Karpas-422 (cell line): ENCODE measurements at regions not wholly inside any gene's neighbourhood (a gene's known extent, or its start where the extent isn't known, plus 50 kb on each side); places are given as distances from the start of the nearest gene placed in this dataset.

Experiments used
- DNase-seq: peaks from one replicate; pipeline ENCODE4 v3.0.0-alpha.2; 2015
- H2AFZ ChIP-seq: fragments of 200-600 bp; sonication (generic); 2 replicates; pipeline ENCODE4 v1.6.1; 2014; ENCODE audit warnings: antibody characterized with exemption, low read length, mixed read lengths
- H3K27ac ChIP-seq: fragments of 200-600 bp; sonication (generic); 2 replicates; pipeline ENCODE4 v1.5.1; 2014; ENCODE audit warnings: mild to moderate bottlenecking, low read length, moderate library complexity
- H3K27me3 ChIP-seq: fragments of 200-600 bp; sonication (generic); 2 replicates; pipeline ENCODE4 v1.6.1; 2014; ENCODE audit warnings: low read length, mixed read lengths
- H3K36me3 ChIP-seq: fragments of 200-600 bp; sonication (generic); 2 replicates; pipeline ENCODE4 v1.6.1; 2014; ENCODE audit warnings: low read length, mixed read lengths; ENCODE audit not compliant: insufficient read depth
- H3K4me1 ChIP-seq: fragments of 200-600 bp; sonication (generic); 2 replicates; pipeline ENCODE4 v1.6.1; 2014; ENCODE audit warnings: mild to moderate bottlenecking, low read length, mixed read lengths
- H3K4me2 ChIP-seq: fragments of 200-600 bp; sonication (generic); 2 replicates; pipeline ENCODE4 v1.6.1; 2014; ENCODE audit warnings: low read length, low read depth, mild to moderate bottlenecking; ENCODE audit not compliant: poor library complexity, severe bottlenecking
- H3K4me3 ChIP-seq: fragments of 200-600 bp; sonication (generic); 2 replicates; pipeline ENCODE4 v1.5.1; 2014; ENCODE audit warnings: mild to moderate bottlenecking, antibody characterized with exemption, low read length, mixed read lengths
- H3K79me2 ChIP-seq: fragments of 200-600 bp; sonication (generic); 2 replicates; pipeline ENCODE4 v1.6.1; 2014; ENCODE audit warnings: mild to moderate bottlenecking, low read length, mixed read lengths
- H3K9ac ChIP-seq: fragments of 200-600 bp; sonication (generic); 2 replicates; pipeline ENCODE4 v1.6.0; 2014; ENCODE audit warnings: low read length
- H3K9me2 ChIP-seq: fragments of 200-600 bp; sonication (generic), shearing (Covaris generic); replicated peaks from 2 replicates; pipeline ENCODE4 v1.6.0; 2014; ENCODE audit warnings: mild to moderate bottlenecking, low read length, moderate library complexity; ENCODE audit not compliant: insufficient read depth
- H3K9me3 ChIP-seq: fragments of 300-700, 200-600 bp; sonication (generic); 2 replicates; pipeline ENCODE4 v1.6.1; 2014; ENCODE audit warnings: low read length, mixed read lengths
- H4K20me1 ChIP-seq: fragments of 200-600 bp; sonication (generic); 2 replicates; pipeline ENCODE4 v1.6.1; 2014; ENCODE audit warnings: mild to moderate bottlenecking, antibody characterized with exemption, low read length, low read depth; ENCODE audit not compliant: insufficient read depth

- DNase-seq, result no peak
- Histone ChIP-seq H3K9me3 (0 out of 2 replicates have a peak, but pooled peaks cover 2% of the 10 kb centered on the region), H3K79me2 (no peaks in the 10 kb centered on the region), H3K4me3 (no peak overlapping the region), H3K27ac (no peak overlapping the region), H2AFZ (no peak overlapping the region), H4K20me1 (no peaks in the 10 kb centered on the region), H3K4me2 (no peak overlapping the region), H3K9ac (no peak overlapping the region), H3K9me2 (no peaks in the 10 kb centered on the region), H3K27me3 (no peaks in the 10 kb centered on the region), H3K36me3 (no peaks in the 10 kb centered on the region), H3K4me1 (no peaks in the 10 kb centered on the region)
These were observed 94.8 kb upstream of the FOXA2 start for GRCh38 chr20:22679197-22679596.

- H3K9me3 ChIP-seq, result 0 out of 2 replicates have a peak, but pooled peaks cover 2% of the 10 kb centered on the region
- no peak overlapping the region for H3K27ac ChIP-seq
- no peak overlapping the region for H3K4me2 ChIP-seq
- no peak overlapping the region for H2AFZ ChIP-seq
- H3K4me3 ChIP-seq, result no peak overlapping the region
- no peak for DNase-seq
- no peaks in the 10 kb centered on the region for H3K27me3 ChIP-seq
- H3K9me2 ChIP-seq, result no peaks in the 10 kb centered on the region
- no peaks in the 10 kb centered on the region for H4K20me1 ChIP-seq
- H3K36me3 ChIP-seq, result no peaks in the 10 kb centered on the region
- no peak overlapping the region for H3K9ac ChIP-seq
- no peaks in the 10 kb centered on the region for H3K79me2 ChIP-seq
- no peaks in the 10 kb centered on the region for H3K4me1 ChIP-seq
These were observed 95.8 kb upstream of the FOXA2 start for GRCh38 chr20:22680031-22680740.

GRCh38 chr20:22681591-22682248 is 97.3 kb upstream of the FOXA2 start:
- Histone ChIP-seq H2AFZ (no peak overlapping the region), H3K36me3 (no peaks in the 10 kb centered on the region), H3K27me3 (no peaks in the 10 kb centered on the region), H3K4me1 (no peaks in the 10 kb centered on the region), H3K4me3 (no peak overlapping the region), H3K9me2 (no peaks in the 10 kb centered on the region), H3K79me2 (no peaks in the 10 kb centered on the region), H3K27ac (no peak overlapping the region), H3K4me2 (no peak overlapping the region), H3K9ac (no peak overlapping the region), H4K20me1 (no peaks in the 10 kb centered on the region), H3K9me3 (0 out of 2 replicates have a peak, but pooled peaks cover 2% of the 10 kb centered on the region)
- no peak for DNase-seq

DNA sequence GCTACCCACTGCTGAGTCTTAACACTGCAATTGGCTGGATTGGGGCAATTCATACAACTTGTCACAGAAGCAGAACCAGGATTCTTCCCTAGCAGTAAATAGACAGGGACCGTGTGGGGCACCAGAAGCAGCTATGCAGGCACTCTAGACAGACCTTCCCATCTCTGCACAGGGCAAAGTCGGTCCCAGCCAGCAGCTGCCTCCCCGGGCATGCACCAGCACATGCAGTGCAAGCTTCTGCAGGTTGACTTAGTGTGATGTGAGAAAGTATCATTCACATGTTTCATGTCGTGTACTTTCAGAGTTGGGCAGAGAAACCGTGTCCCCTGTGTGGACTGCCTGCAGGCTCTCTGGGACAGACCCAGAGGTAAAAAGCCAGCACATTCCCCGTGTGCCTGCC is 98.0 kb upstream of the FOXA2 start:
- Histone ChIP-seq H3K27ac (no peak overlapping the region), H3K4me2 (no peak overlapping the region), H3K4me3 (no peak overlapping the region), H2AFZ (no peak overlapping the region), H3K9me3 (0 out of 2 replicates have a peak, but pooled peaks cover 2% of the 10 kb centered on the region), H3K9ac (no peak overlapping the region), H3K4me1 (no peaks in the 10 kb centered on the region), H3K9me2 (no peaks in the 10 kb centered on the region), H3K27me3 (no peaks in the 10 kb centered on the region), H4K20me1 (no peaks in the 10 kb centered on the region), H3K79me2 (no peaks in the 10 kb centered on the region), H3K36me3 (no peaks in the 10 kb centered on the region)
- DNase-seq, result no peak

GRCh38 chr20:22684072-22684762 is 99.8 kb upstream of the FOXA2 start:
- Histone ChIP-seq H2AFZ (0 out of 2 replicates have a peak overlapping the region, but pooled peaks have one; percentile 11), H3K9me2 (no peaks in the 10 kb centered on the region), H3K4me2 (no peak overlapping the region), H3K9me3 (no peaks in the 10 kb centered on the region), H3K4me1 (no peaks in the 10 kb centered on the region), H3K36me3 (no peaks in the 10 kb centered on the region), H3K27me3 (no peaks in the 10 kb centered on the region), H3K9ac (no peak overlapping the region), H3K27ac (no peak overlapping the region), H3K79me2 (no peaks in the 10 kb centered on the region), H3K4me3 (no peak overlapping the region), H4K20me1 (no peaks in the 10 kb centered on the region)
- peak; percentile 87 for DNase-seq

GRCh38 chr20:22684763-22685443 is 100.5 kb upstream of the FOXA2 start:
- no peaks in the 10 kb centered on the region for H3K36me3 ChIP-seq
- H3K4me1 ChIP-seq, result no peaks in the 10 kb centered on the region
- no peaks in the 10 kb centered on the region for H3K9me3 ChIP-seq
- H3K9ac ChIP-seq, result no peak overlapping the region
- no peak overlapping the region for H3K27ac ChIP-seq
- H2AFZ ChIP-seq, result 0 out of 2 replicates have a peak overlapping the region, but pooled peaks have one; percentile 11
- no peaks in the 10 kb centered on the region for H3K79me2 ChIP-seq
- H3K4me2 ChIP-seq, result no peak overlapping the region
- no peak for DNase-seq
- H3K27me3 ChIP-seq, result no peaks in the 10 kb centered on the region
- H3K9me2 ChIP-seq, result no peaks in the 10 kb centered on the region
- H3K4me3 ChIP-seq, result no peak overlapping the region
- H4K20me1 ChIP-seq, result no peaks in the 10 kb centered on the region

DNA sequence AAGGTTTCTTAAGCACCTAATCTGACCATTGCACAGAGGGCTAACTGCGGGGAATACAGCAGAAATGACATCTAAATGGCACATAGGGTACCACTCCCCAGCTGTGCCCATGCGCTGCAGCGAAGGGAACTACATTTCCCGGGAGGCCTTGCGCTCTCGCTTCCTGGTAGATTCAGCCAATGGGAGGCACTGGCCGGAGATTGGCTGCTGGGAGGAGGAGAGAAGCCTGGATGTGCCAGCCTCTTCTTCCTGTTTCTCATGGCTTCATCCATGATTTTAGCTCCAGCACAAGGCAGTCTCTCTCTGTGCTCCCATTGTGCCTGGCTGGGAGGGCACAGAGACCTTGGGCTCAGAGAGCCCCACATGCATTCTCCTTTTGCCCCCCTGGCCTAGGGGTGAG is 101.7 kb upstream of the FOXA2 start:
- no peaks in the 10 kb centered on the region for H3K36me3 ChIP-seq
- no peak overlapping the region for H3K27ac ChIP-seq
- no peak overlapping the region for H3K9ac ChIP-seq
- no peak overlapping the region for H3K4me2 ChIP-seq
- H3K4me1 ChIP-seq, result no peaks in the 10 kb centered on the region
- no peaks in the 10 kb centered on the region for H3K27me3 ChIP-seq
- H3K9me3 ChIP-seq, result no peaks in the 10 kb centered on the region
- H3K79me2 ChIP-seq, result no peaks in the 10 kb centered on the region
- no peaks in the 10 kb centered on the region for H4K20me1 ChIP-seq
- H2AFZ ChIP-seq, result peak overlapping the region; percentile 94
- no peak overlapping the region for H3K4me3 ChIP-seq
- peak; percentile 88 for DNase-seq
- no peaks in the 10 kb centered on the region for H3K9me2 ChIP-seq
